ENCODE measurements at regions not wholly inside any gene's neighbourhood (a gene's known extent, or its start where the extent isn't known, plus 50 kb on each side); places are given as distances from the start of the nearest gene placed in this dataset.

DNA sequence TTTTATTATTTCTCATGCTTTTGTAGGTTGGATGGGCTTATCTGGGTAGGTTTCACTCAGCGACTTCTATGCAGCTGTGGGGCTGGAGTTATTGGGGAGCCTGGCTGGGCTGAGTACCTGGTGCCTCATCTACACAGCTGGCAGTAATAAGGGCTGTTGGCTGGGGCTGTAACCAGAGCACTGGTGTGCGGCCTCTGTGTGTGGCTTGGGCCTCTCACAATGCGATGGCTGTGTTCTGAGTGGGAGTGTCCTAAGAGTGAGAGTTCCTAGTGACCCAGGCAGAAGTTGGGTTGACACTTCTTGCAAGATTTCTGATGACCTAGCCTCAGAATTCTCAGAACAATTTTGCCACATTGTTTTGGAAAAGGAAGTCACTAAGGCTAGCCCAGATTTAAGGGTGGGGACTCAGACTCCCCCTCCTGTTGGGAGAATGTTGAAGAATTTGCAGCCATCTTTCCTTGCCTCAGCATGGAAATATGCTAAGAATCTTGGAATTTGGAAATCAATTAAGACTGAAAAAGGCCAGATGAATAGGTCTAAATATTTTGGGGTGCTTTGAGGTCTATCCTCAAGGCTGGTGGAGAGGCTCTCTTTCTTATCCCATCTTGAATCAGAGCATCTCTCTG is 158.8 kb downstream of the SCP2D1 start:
- TF ChIP-seq GABPA (IDR thresholded peaks at IDR 0.05; ENCODE audit: borderline replicate concordance, insufficient read depth, low read length) = no peak
- TF ChIP-seq GTF2F1 (IDR thresholded peaks at IDR 0.05; ENCODE audit: borderline replicate concordance, low read depth, low read length) = no peak
- TF ChIP-seq POLR2A (IDR thresholded peaks at IDR 0.05; ENCODE audit: control extremely low read depth in 1 of 2, low read depth in 2 of 2, low read length in 2 of 2) = no peak
- TF ChIP-seq SRF (IDR thresholded peaks at IDR 0.05; ENCODE audit: low read depth, low read length) = no peak
- no peak for TF ChIP-seq KDM5A (IDR thresholded peaks at IDR 0.05; ENCODE audit: low read length)
- TF ChIP-seq CTCF (IDR thresholded peaks at IDR 0.05; ENCODE audit: control extremely low read depth in 1 of 3, insufficient read depth in 1 of 3, low read depth in 1 of 3, low read length in 3 of 3) = no peak
- no peak for TF ChIP-seq SP2 (IDR thresholded peaks at IDR 0.05; ENCODE audit: low read length)
- no peak for TF ChIP-seq RXRA (IDR thresholded peaks at IDR 0.05; ENCODE audit: insufficient read depth, low read depth, low read length)
- TF ChIP-seq, protein P1, sequence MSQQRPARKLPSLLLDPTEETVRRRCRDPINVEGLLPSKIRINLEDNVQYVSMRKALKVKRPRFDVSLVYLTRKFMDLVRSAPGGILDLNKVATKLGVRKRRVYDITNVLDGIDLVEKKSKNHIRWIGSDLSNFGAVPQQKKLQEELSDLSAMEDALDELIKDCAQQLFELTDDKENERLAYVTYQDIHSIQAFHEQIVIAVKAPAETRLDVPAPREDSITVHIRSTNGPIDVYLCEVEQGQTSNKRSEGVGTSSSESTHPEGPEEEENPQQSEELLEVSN (IDR thresholded peaks at IDR 0.05) = no peak
- TF ChIP-seq JUN (IDR thresholded peaks at IDR 0.05; ENCODE audit: low read depth, low read length) = no peak

All from H1 (cell line).